A549 (cell line): ENCODE measurements at regions not wholly inside any gene's neighbourhood (a gene's known extent, or its start where the extent isn't known, plus 50 kb on each side); places are given as distances from the start of the nearest gene placed in this dataset.

Source experiments
- ATAC-seq, 2 experiments: fragments of 200-7000 bp in 1 of 2; fragments of >200 bp in 1 of 2; cut with Nextera tagmentation in 1 of 2; cut with Tn5 transposase in 1 of 2; 3 replicates each; pipeline versions ENCODE4 v1.8.0 to v1.9.1; 2018 to 2020; ENCODE audit warnings: mild to moderate bottlenecking in 1 of 2, moderate library complexity in 1 of 2
- CTCF ChIA-PET: fragments of 300-600 bp; sonication (Branson Sonifier 250); formaldehyde crosslinking; extraction: SDS; loops from one replicate; lab custom pipeline; 2021; ENCODE audit warnings: antibody characterized with exemption, inconsistent platforms; lab: Yijun Ruan, JAX
- POLR2A ChIA-PET: fragments of 350-600 bp; formaldehyde crosslinking; extraction: SDS; loops from one replicate; lab custom pipeline; 2021; ENCODE audit warnings: antibody characterized with exemption, inconsistent platforms; lab: Yijun Ruan, JAX
- DNase-seq, 2 experiments: peaks; one replicate each; pipeline versions ENCODE4 v3.0.0 to v3.0.0-alpha.2; 2011 to 2016; ENCODE audit warnings: low read depth in 1 of 2, low spot score in 1 of 2
- FAIRE-seq: peaks from 2 replicates; lab custom pipeline; 2011; peaks lifted over from hg19 to GRCh38; lab: Jason Lieb, UNC
- H3K27ac ChIP-seq, 2 experiments: fragments of >200 bp; sonication (Bioruptor Twin); formaldehyde crosslinking; 3 replicates each; pipeline ENCODE4 v1.5.1; 2016 to 2017
- H3K4me1 ChIP-seq: fragments of >200 bp; sonication (Bioruptor Twin); formaldehyde crosslinking; 3 replicates; pipeline ENCODE4 v1.6.1; 2016
- H3K4me2 ChIP-seq: fragments of >200 bp; sonication (Bioruptor Twin); formaldehyde crosslinking; 3 replicates; pipeline ENCODE4 v1.6.1; 2016
- H3K4me3 ChIP-seq: fragments of >200 bp; sonication (Bioruptor Twin); formaldehyde crosslinking; 3 replicates; pipeline ENCODE4 v1.5.1; 2016
- H3K9me3 ChIP-seq: fragments of >200 bp; sonication (Bioruptor Twin); formaldehyde crosslinking; 3 replicates; pipeline ENCODE4 v1.6.1; 2016
- CBX2 ChIP-seq: fragments of 200-600 bp; sonication (generic); IDR thresholded peaks from 2 replicates; pipeline ENCODE4 v1.6.1; 2016; ENCODE audit warnings: low read depth, mild to moderate bottlenecking, borderline replicate concordance
- CEBPB ChIP-seq, 2 experiments: fragments of >200 bp in 1 of 2; sonication (Bioruptor Twin) in 1 of 2; formaldehyde crosslinking in 1 of 2; IDR thresholded peaks; 2 replicates each; pipeline ENCODE4 v1.6.1; 2012 to 2016
- CHD2 ChIP-seq: fragments of 150-350 bp; IDR thresholded peaks from 2 replicates; pipeline ENCODE4 v1.6.1; 2014; ENCODE audit warnings: low read length; ENCODE audit not compliant: partially characterized antibody
- EHF ChIP-seq: fragments of 250-450 bp; sonication (Bioruptor Pico); IDR thresholded peaks from 2 replicates; pipeline ENCODE4 v1.5.0; 2020; ENCODE audit warnings: mild to moderate bottlenecking
- FOXS1 ChIP-seq: fragments of 250-450 bp; sonication (Bioruptor Pico); IDR thresholded peaks from 2 replicates; pipeline ENCODE4 v1.5.0; 2020; ENCODE audit warnings: mild to moderate bottlenecking, moderate library complexity
- HDAC2 ChIP-seq: fragments of 200-600 bp; sonication (generic); IDR thresholded peaks from 2 replicates; pipeline ENCODE4 v1.6.1; 2016
- HEYL ChIP-seq: fragments of 250-450 bp; sonication (Bioruptor Pico); IDR thresholded peaks from 2 replicates; pipeline ENCODE4 v1.8.0; 2021; ENCODE audit warnings: mild to moderate bottlenecking, moderate library complexity
- HOXB5 ChIP-seq: fragments of 250-450 bp; sonication (Bioruptor Pico); IDR thresholded peaks from 2 replicates; pipeline ENCODE4 v1.5.0; 2020; ENCODE audit warnings: mild to moderate bottlenecking, moderate library complexity
- JUNB ChIP-seq: fragments of >200 bp; sonication (Bioruptor Twin); formaldehyde crosslinking; IDR thresholded peaks from 2 replicates; pipeline ENCODE4 v1.6.1; 2016
- KDM5A ChIP-seq: fragments of 200-600 bp; sonication (generic); IDR thresholded peaks from 2 replicates; pipeline ENCODE4 v1.6.1; 2016; ENCODE audit warnings: antibody characterized with exemption, mild to moderate bottlenecking
- MAFK ChIP-seq: fragments of 450-650 bp; IDR thresholded peaks from 2 replicates; pipeline ENCODE4 v1.6.1; 2014; ENCODE audit not compliant: partially characterized antibody
- NFE2L2 ChIP-seq: fragments of 150-350 bp; conservative IDR thresholded peaks from 2 replicates; pipeline ENCODE4 v1.6.1; 2014; ENCODE audit warnings: low read length
- NR3C1 ChIP-seq: fragments of >200 bp; sonication (Bioruptor Twin); formaldehyde crosslinking; IDR thresholded peaks from 3 replicates; pipeline ENCODE4 v1.6.1; 2017
- POLR2A ChIP-seq: IDR thresholded peaks from 2 replicates; pipeline ENCODE4 v1.6.1; 2012; ENCODE audit warnings: mild to moderate bottlenecking, low read length
- POLR2AphosphoS2 ChIP-seq: conservative IDR thresholded peaks from 2 replicates; pipeline ENCODE4 v1.6.1; 2012; ENCODE audit warnings: low read length, improper control_type of control experiment, inconsistent platforms
- SMC3 ChIP-seq: fragments of >200 bp; sonication (Bioruptor Twin); formaldehyde crosslinking; IDR thresholded peaks from 3 replicates; pipeline ENCODE4 v1.6.1; 2018; ENCODE audit warnings: inconsistent platforms
- SREBF2 ChIP-seq: fragments of 450-650 bp; IDR thresholded peaks from 2 replicates; pipeline ENCODE4 v1.6.1; 2014; ENCODE audit warnings: mild to moderate bottlenecking, moderate library complexity
- TP53 ChIP-seq: fragments of 250-450 bp; sonication (Bioruptor Pico); IDR thresholded peaks from 2 replicates; pipeline ENCODE4 v1.5.0; 2021; ENCODE audit warnings: mild to moderate bottlenecking, moderate library complexity
- ZC3H11A ChIP-seq: fragments of 450-650 bp; IDR thresholded peaks from 2 replicates; pipeline ENCODE4 v1.6.1; 2014; ENCODE audit warnings: antibody characterized with exemption, mild to moderate bottlenecking
- ZFP36 ChIP-seq: fragments of 450-650 bp; IDR thresholded peaks from 2 replicates; pipeline ENCODE4 v1.6.1; 2014; ENCODE audit warnings: borderline replicate concordance; ENCODE audit not compliant: partially characterized antibody
- ZNF302 ChIP-seq: fragments of 250-450 bp; sonication (Bioruptor Pico); IDR thresholded peaks from 2 replicates; pipeline ENCODE4 v1.9.0; 2021; ENCODE audit warnings: inconsistent platforms, mild to moderate bottlenecking, moderate library complexity
- WGBS: methylation state at CpG from one replicate; pipeline ENCODE4 v1.1.6; 2017; ENCODE audit errors: missing lambda C conversion rate; 5-methylcytosine and 5-hydroxymethylcytosine counted together
- TF ChIP-seq, protein P1 (sequence below): fragments of 450-650 bp; IDR thresholded peaks from 2 replicates; pipeline ENCODE4 v1.6.1; 2014; ENCODE audit warnings: antibody characterized with exemption
- TF ChIP-seq, protein P2 (sequence below): fragments of >200 bp; sonication (Bioruptor Twin); formaldehyde crosslinking; IDR thresholded peaks from 3 replicates; pipeline ENCODE4 v1.5.1; 2016
- TF ChIP-seq, protein P3 (sequence below): fragments of >200 bp; sonication (Bioruptor Twin); formaldehyde crosslinking; IDR thresholded peaks from 2 replicates; pipeline ENCODE4 v1.6.1; 2016
- TF ChIP-seq, protein P4 (sequence below): IDR thresholded peaks from 2 replicates; pipeline ENCODE4 v1.6.1; 2012
- TF ChIP-seq, protein P5 (sequence below): fragments of 250-450 bp; sonication (Bioruptor Pico); IDR thresholded peaks from 2 replicates; pipeline ENCODE4 v1.5.0; 2021; ENCODE audit warnings: mild to moderate bottlenecking, moderate library complexity, borderline replicate concordance
- TF ChIP-seq, protein P6 (sequence below): fragments of >200 bp; sonication (Bioruptor Twin); formaldehyde crosslinking; IDR thresholded peaks from 3 replicates; pipeline ENCODE4 v1.6.1; 2016

DNA sequence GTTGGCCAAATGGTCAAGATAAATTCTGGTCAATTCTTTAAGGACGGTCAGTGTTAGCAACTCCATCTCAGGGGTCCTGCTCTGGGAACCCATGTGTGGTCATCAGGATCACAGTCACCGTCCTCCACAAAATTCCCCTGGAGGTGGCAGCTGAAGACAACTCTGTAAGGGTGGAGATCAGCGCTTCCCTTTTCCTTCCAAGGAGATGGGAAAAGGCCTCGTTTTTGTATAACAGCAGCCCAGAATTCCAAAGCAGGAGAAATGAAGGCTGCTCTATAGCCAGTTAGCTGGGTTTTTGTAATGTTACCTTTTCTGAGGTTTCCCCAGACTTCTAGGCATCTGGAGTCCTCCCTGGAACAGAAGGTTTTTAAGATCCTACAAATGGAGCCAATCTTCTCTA, 334.8 kb downstream of the MYCN start:
- no peak overlapping the region for H3K4me2 ChIP-seq
- POLR2A ChIA-PET, result no interaction called here
- DNase-seq, result no peak
- no peak for FAIRE-seq
- TF ChIP-seq CBX2 (no peak), HDAC2 (no peak), POLR2A (no peak), ZFP36 (no peak), ZNF302 (CRISPR knock-in tag) (no peak), HOXB5 (CRISPR knock-in tag) (no peak), EHF (no peak), HEYL (CRISPR knock-in tag) (no peak), TP53 (CRISPR knock-in tag) (no peak), NR3C1 (no peak), CHD2 (no peak), FOXS1 (CRISPR knock-in tag) (no peak), KDM5A (no peak)
- TF ChIP-seq, protein P1, sequence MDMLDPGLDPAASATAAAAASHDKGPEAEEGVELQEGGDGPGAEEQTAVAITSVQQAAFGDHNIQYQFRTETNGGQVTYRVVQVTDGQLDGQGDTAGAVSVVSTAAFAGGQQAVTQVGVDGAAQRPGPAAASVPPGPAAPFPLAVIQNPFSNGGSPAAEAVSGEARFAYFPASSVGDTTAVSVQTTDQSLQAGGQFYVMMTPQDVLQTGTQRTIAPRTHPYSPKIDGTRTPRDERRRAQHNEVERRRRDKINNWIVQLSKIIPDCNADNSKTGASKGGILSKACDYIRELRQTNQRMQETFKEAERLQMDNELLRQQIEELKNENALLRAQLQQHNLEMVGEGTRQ, result no peak
- TF ChIP-seq, protein P2, sequence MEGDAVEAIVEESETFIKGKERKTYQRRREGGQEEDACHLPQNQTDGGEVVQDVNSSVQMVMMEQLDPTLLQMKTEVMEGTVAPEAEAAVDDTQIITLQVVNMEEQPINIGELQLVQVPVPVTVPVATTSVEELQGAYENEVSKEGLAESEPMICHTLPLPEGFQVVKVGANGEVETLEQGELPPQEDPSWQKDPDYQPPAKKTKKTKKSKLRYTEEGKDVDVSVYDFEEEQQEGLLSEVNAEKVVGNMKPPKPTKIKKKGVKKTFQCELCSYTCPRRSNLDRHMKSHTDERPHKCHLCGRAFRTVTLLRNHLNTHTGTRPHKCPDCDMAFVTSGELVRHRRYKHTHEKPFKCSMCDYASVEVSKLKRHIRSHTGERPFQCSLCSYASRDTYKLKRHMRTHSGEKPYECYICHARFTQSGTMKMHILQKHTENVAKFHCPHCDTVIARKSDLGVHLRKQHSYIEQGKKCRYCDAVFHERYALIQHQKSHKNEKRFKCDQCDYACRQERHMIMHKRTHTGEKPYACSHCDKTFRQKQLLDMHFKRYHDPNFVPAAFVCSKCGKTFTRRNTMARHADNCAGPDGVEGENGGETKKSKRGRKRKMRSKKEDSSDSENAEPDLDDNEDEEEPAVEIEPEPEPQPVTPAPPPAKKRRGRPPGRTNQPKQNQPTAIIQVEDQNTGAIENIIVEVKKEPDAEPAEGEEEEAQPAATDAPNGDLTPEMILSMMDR, result no peak
- TF ChIP-seq, protein P3, sequence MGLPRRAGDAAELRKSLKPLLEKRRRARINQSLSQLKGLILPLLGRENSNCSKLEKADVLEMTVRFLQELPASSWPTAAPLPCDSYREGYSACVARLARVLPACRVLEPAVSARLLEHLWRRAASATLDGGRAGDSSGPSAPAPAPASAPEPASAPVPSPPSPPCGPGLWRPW, result no peak
- CTCF ChIA-PET, result interaction anchor here (0.7 kb wide), 1 partner anchor 22 kb away, joined by 3 read pairs; no protein-coding TSS in a partner anchor
- no peak overlapping the region for H3K27ac ChIP-seq
- WGBS, result 28% methylated on average over 4 of the region's 4 CpGs
- no peaks in the 10 kb centered on the region for H3K9me3 ChIP-seq
- H3K4me3 ChIP-seq, result no peak overlapping the region
- no peaks in the 10 kb centered on the region for H3K4me1 ChIP-seq
- no peak for ATAC-seq

DNA sequence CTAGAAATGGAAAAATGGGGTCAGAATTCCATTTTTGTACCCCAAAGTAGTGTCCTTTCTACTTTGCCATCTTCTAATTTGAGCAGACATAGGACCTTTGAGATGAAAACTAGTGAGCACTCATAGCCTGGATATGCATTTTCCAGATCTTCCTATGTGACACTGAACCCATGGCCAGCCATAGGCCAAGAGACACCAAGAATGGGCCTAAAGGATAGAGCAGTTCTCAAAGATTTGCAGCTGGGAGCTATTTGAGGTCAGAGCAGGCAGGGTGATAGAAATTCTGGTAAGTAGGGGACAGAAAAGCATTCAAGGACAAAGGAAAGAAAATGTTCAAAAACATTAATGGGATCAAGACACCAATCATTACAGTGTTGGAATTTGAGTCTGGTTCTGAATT, 332.8 kb downstream of the MYCN start:
- H3K4me2 ChIP-seq, result no peak overlapping the region
- CTCF ChIA-PET, result no interaction called here
- H3K27ac ChIP-seq, result no peak overlapping the region
- no peak overlapping the region for H3K4me3 ChIP-seq
- POLR2A ChIA-PET, result no interaction called here
- no peak for FAIRE-seq
- TF ChIP-seq POLR2AphosphoS2 (no peak), NFE2L2 (no peak), CEBPB (IDR thresholded peaks at IDR 0.05) (no peak), TP53 (CRISPR knock-in tag) (no peak), CBX2 (no peak), EHF (no peak), JUNB (no peak), MAFK (no peak), ZC3H11A (no peak), SREBF2 (no peak), SMC3 (no peak)
- TF ChIP-seq, protein P4, sequence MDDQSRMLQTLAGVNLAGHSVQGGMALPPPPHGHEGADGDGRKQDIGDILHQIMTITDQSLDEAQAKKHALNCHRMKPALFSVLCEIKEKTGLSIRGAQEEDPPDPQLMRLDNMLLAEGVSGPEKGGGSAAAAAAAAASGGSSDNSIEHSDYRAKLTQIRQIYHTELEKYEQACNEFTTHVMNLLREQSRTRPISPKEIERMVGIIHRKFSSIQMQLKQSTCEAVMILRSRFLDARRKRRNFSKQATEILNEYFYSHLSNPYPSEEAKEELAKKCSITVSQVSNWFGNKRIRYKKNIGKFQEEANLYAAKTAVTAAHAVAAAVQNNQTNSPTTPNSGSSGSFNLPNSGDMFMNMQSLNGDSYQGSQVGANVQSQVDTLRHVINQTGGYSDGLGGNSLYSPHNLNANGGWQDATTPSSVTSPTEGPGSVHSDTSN, result no peak
- TF ChIP-seq, protein P5, sequence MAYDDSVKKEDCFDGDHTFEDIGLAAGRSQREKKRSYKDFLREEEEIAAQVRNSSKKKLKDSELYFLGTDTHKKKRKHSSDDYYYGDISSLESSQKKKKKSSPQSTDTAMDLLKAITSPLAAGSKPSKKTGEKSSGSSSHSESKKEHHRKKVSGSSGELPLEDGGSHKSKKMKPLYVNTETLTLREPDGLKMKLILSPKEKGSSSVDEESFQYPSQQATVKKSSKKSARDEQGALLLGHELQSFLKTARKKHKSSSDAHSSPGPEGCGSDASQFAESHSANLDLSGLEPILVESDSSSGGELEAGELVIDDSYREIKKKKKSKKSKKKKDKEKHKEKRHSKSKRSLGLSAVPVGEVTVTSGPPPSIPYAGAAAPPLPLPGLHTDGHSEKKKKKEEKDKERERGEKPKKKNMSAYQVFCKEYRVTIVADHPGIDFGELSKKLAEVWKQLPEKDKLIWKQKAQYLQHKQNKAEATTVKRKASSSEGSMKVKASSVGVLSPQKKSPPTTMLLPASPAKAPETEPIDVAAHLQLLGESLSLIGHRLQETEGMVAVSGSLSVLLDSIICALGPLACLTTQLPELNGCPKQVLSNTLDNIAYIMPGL (CRISPR knock-in tag), result no peak
- TF ChIP-seq, protein P6, sequence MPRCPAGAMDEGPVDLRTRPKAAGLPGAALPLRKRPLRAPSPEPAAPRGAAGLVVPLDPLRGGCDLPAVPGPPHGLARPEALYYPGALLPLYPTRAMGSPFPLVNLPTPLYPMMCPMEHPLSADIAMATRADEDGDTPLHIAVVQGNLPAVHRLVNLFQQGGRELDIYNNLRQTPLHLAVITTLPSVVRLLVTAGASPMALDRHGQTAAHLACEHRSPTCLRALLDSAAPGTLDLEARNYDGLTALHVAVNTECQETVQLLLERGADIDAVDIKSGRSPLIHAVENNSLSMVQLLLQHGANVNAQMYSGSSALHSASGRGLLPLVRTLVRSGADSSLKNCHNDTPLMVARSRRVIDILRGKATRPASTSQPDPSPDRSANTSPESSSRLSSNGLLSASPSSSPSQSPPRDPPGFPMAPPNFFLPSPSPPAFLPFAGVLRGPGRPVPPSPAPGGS, result no peak
- H3K9me3 ChIP-seq, result no peaks in the 10 kb centered on the region
- DNase-seq, result no peak
- no peak for ATAC-seq
- no peaks in the 10 kb centered on the region for H3K4me1 ChIP-seq
